Colonic mucosa (tissue), 4 donors: ENCODE measurements at regions not wholly inside any gene's neighbourhood (a gene's known extent, or its start where the extent isn't known, plus 50 kb on each side); places are given as distances from the start of the nearest gene placed in this dataset.

Experiments
- DNase-seq: peaks from one replicate; pipeline ENCODE4 v3.0.0-alpha.2; 2020
- H3K27ac ChIP-seq: fragments of 200-600 bp; one replicate; pipeline ENCODE4 v1.8.0; 2021
- H3K27me3 ChIP-seq: fragments of 200-600 bp; one replicate; pipeline ENCODE4 v1.8.0; 2021
- H3K36me3 ChIP-seq: fragments of 200-600 bp; one replicate; pipeline ENCODE4 v1.8.0; 2021
- H3K4me1 ChIP-seq: fragments of 200-600 bp; one replicate; pipeline ENCODE4 v1.8.0; 2021; ENCODE audit warnings: mild to moderate bottlenecking
- H3K4me3 ChIP-seq: fragments of 200-600 bp; one replicate; pipeline ENCODE4 v1.8.0; 2021
- H3K9ac ChIP-seq, 2 donors: one replicate each; pipeline ENCODE4 v1.7.0; 2013; ENCODE audit warnings: control low read depth in 2 of 2, low read depth in 2 of 2, low read length in 2 of 2
- H3K9me3 ChIP-seq: fragments of 200-600 bp; one replicate; pipeline ENCODE4 v1.8.0; 2021
- CTCF ChIP-seq: fragments of 200-600 bp; IDR thresholded peaks from one replicate; pipeline ENCODE4 v1.8.0; 2022; ENCODE audit warnings: antibody characterized with exemption, mild to moderate bottlenecking
- intact Hi-C: fragments of 100-400 bp; cut with DNase I; formaldehyde crosslinking; loops from one replicate; pipeline ENCODE4 v1.14.1; 2022
- donor health status: healthy.
- donor health status: DM: no; HTN: no; CAD: no.
- donor health status: DM: no; HTN: no; CAD: no.

GRCh38 chr5:20608567-20608966, 620.6 kb upstream of the CDH18 start:
- Histone ChIP-seq H3K36me3 (no peaks in the 10 kb centered on the region), H3K4me3 (no peak overlapping the region), H3K27ac (no peak overlapping the region), H3K4me1 (no peaks in the 10 kb centered on the region), H3K27me3 (no peaks in the 10 kb centered on the region), H3K9ac (no peak overlapping the region), H3K9me3 (no peaks in the 10 kb centered on the region)
- DNase-seq = no peak
- TF ChIP-seq CTCF = no peak
- intact Hi-C loops = no loop called here

DNA sequence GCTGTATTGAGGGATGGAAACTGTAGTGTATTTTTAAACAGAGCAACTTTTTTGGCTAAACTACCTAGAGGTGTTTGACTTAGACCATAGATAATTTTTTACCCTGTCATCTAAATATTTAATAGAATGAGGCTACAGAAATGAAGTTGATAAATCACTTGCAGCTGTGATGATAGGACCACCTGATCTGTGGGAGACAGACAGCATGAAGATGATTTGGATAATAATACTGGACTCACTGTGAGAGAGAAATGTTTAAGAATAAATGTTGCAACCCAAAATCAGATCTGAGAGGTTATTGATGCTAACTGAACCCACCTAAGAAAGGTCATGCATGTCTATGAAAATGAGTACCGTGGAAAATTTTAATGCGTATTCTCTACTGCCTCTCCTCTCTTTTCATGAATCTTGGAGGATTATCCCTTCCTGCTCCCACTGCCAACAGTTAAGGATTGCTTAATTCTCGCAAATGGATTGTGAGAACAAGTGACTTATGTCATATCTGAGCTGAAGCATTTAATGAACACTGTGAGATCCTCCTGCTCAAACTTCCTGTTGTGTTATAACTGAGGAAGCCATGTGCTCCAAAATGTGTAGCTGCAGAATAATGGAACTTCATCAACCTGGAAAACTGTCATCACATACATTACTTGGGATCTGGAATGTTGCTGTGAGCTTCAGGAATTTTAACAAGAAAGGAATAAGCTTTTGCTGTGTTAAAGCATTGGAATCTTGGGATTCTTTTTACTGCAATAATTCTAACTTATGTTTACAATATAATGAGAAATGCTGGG, 617.9 kb upstream of the CDH18 start:
- Histone ChIP-seq H3K9me3 (no peaks in the 10 kb centered on the region), H3K27ac (no peak overlapping the region), H3K4me1 (no peaks in the 10 kb centered on the region), H3K27me3 (no peaks in the 10 kb centered on the region), H3K4me3 (no peak overlapping the region), H3K9ac (no peak overlapping the region), H3K36me3 (no peaks in the 10 kb centered on the region)
- no peak for DNase-seq
- intact Hi-C loops = no loop called here
- TF ChIP-seq CTCF = no peak

GRCh38 chr5:20604992-20605391, 617.0 kb upstream of the CDH18 start:
- H3K9ac ChIP-seq = no peak overlapping the region
- no peak overlapping the region for H3K27ac ChIP-seq
- no peaks in the 10 kb centered on the region for H3K27me3 ChIP-seq
- H3K9me3 ChIP-seq = no peaks in the 10 kb centered on the region
- no peaks in the 10 kb centered on the region for H3K36me3 ChIP-seq
- intact Hi-C loops = no loop called here
- DNase-seq = no peak
- no peak for TF ChIP-seq CTCF
- H3K4me1 ChIP-seq = no peaks in the 10 kb centered on the region
- H3K4me3 ChIP-seq = no peak overlapping the region

GRCh38 chr5:20601678-20602100, 613.7 kb upstream of the CDH18 start:
- no peak overlapping the region for H3K27ac ChIP-seq
- no peaks in the 10 kb centered on the region for H3K4me1 ChIP-seq
- H3K27me3 ChIP-seq = no peaks in the 10 kb centered on the region
- H3K4me3 ChIP-seq = no peak overlapping the region
- H3K9me3 ChIP-seq = no peaks in the 10 kb centered on the region
- intact Hi-C loops = no loop called here
- no peak overlapping the region for H3K9ac ChIP-seq
- no peaks in the 10 kb centered on the region for H3K36me3 ChIP-seq
- no peak for TF ChIP-seq CTCF
- DNase-seq = no peak

- DNase-seq = no peak
- Histone ChIP-seq H3K27me3 (no peaks in the 10 kb centered on the region), H3K4me1 (no peaks in the 10 kb centered on the region), H3K9ac (no peak overlapping the region), H3K27ac (no peak overlapping the region), H3K4me3 (no peak overlapping the region), H3K36me3 (no peaks in the 10 kb centered on the region), H3K9me3 (no peaks in the 10 kb centered on the region)
- no peak for TF ChIP-seq CTCF
- intact Hi-C loops = no loop called here
These were observed 602.4 kb upstream of the CDH18 start for GRCh38 chr5:20590356-20590755.
